Testis (tissue), 2 donors: ENCODE measurements at regions not wholly inside any gene's neighbourhood (a gene's known extent, or its start where the extent isn't known, plus 50 kb on each side); places are given as distances from the start of the nearest gene placed in this dataset.

Experiments used
- CTCF ChIP-seq, 3 experiments: fragments of 450-650 bp in 2 of 3; fragments of 200-600 bp in 1 of 3; sonication (generic) in 1 of 3; IDR thresholded peaks; one replicate each; pipeline ENCODE4 v1.5.1; 2016 to 2019; ENCODE audit warnings: antibody characterized with exemption in 3 of 3, mild to moderate bottlenecking in 2 of 3, moderate library complexity in 1 of 3
- POLR2A ChIP-seq: fragments of 450-650 bp; IDR thresholded peaks from one replicate; pipeline ENCODE4 v1.6.1; 2017; ENCODE audit warnings: antibody characterized with exemption, mild to moderate bottlenecking, moderate library complexity

- TF ChIP-seq CTCF (IDR thresholded peaks at IDR 0.05): no peak
- no peak for TF ChIP-seq POLR2A
These were observed 174.0 kb upstream of the LSM14A start for GRCh38 chr19:33998302-33998701.
